Suprapubic skin (tissue), 4 donors: ENCODE measurements at regions not wholly inside any gene's neighbourhood (a gene's known extent, or its start where the extent isn't known, plus 50 kb on each side); places are given as distances from the start of the nearest gene placed in this dataset.

Experiments
- DNase-seq, 2 donors: peaks; one replicate each; pipeline ENCODE4 v3.0.0-alpha.2; 2019; ENCODE audit warnings: low spot score in 2 of 2
- H3K27ac ChIP-seq: fragments of 200-600 bp; sonication (generic); one replicate; pipeline ENCODE4 v1.5.1; 2019
- H3K27me3 ChIP-seq: fragments of 200-600 bp; sonication (generic); one replicate; pipeline ENCODE4 v1.5.1; 2019
- H3K36me3 ChIP-seq: fragments of 200-600 bp; sonication (generic); one replicate; pipeline ENCODE4 v1.5.1; 2019
- H3K4me1 ChIP-seq: fragments of 200-600 bp; sonication (generic); one replicate; pipeline ENCODE4 v1.5.1; 2019
- H3K4me3 ChIP-seq: fragments of 200-600 bp; sonication (generic); one replicate; pipeline ENCODE4 v1.5.1; 2019; ENCODE audit warnings: mild to moderate bottlenecking
- H3K9me3 ChIP-seq: fragments of 200-600 bp; sonication (generic); one replicate; pipeline ENCODE4 v1.5.1; 2019
- EP300 ChIP-seq: sonication (generic); formaldehyde crosslinking; IDR thresholded peaks from one replicate; pipeline ENCODE4 v1.6.1; 2017; ENCODE audit warnings: antibody characterized with exemption
- POLR2A ChIP-seq, 2 donors: fragments of 450-650 bp; IDR thresholded peaks; one replicate each; pipeline ENCODE4 v1.6.1; 2017; ENCODE audit warnings: antibody characterized with exemption in 2 of 2, mild to moderate bottlenecking in 2 of 2, moderate library complexity in 2 of 2
- POLR2AphosphoS5 ChIP-seq, 3 donors: sonication (generic); formaldehyde crosslinking; IDR thresholded peaks; one replicate each; pipeline ENCODE4 v1.6.1; 2017; ENCODE audit warnings: antibody characterized with exemption in 3 of 3
- WGBS: methylation state at CpG from one replicate; pipeline ENCODE4 v1.1.5; 2018; 5-methylcytosine and 5-hydroxymethylcytosine counted together
- TF ChIP-seq, protein P1 (sequence below), 2 donors: fragments of 200-600 bp in 1 of 2; fragments of 450-650 bp in 1 of 2; sonication (generic) in 1 of 2; IDR thresholded peaks; one replicate each; pipeline ENCODE4 v1.5.1; 2016 to 2019; ENCODE audit warnings: antibody characterized with exemption in 2 of 2, mild to moderate bottlenecking in 1 of 2, moderate library complexity in 1 of 2

DNA sequence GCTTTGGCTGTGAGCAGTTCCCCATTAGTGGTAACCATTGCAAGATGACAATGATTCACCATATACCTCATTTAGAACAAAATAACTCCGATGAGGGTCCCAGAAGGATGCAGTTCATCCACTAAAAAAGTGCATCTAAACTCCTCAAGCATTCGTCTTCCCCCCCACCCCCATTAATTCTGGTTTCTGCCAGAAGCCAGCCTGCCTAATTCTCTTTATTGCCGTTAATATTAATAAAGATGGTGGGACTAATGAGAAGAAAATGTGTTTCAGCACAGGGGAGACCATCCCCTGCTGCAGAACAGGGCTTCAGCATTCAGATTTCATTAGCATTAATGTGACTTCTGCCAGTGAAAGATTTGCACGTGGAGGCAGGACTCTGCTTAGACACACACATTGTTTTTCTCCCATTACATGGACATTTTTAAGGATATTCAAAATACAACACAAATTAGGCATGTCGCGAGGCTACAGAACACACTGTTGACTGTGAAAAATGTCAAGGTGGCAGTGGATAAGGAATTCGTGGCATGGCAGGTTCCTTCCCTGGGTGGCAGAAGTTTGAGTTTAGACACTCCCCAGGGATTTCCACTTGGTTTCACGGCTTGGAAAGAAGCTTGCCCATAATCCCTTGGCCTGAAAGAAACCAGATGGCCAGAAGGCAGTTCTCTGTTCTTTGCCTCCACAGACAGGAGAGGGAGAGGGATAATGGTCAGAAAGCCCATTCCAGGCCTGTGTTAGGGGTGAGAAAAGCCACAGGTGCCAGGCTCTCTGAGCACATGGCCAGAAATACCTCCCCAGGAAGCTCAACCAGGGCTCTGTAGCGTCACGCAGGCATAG, 236.5 kb downstream of the FOXO1 start:
- DNase-seq, result no peak
- Histone ChIP-seq H3K36me3 (no peaks in the 10 kb centered on the region), H3K4me1 (no peaks in the 10 kb centered on the region), H3K9me3 (no peaks in the 10 kb centered on the region), H3K27ac (no peak overlapping the region), H3K4me3 (no peak overlapping the region), H3K27me3 (no peaks in the 10 kb centered on the region)
- TF ChIP-seq EP300 (no peak), POLR2A (IDR thresholded peaks at IDR 0.05) (no peak), POLR2AphosphoS5 (IDR thresholded peaks at IDR 0.05) (no peak)
- TF ChIP-seq, protein P1, sequence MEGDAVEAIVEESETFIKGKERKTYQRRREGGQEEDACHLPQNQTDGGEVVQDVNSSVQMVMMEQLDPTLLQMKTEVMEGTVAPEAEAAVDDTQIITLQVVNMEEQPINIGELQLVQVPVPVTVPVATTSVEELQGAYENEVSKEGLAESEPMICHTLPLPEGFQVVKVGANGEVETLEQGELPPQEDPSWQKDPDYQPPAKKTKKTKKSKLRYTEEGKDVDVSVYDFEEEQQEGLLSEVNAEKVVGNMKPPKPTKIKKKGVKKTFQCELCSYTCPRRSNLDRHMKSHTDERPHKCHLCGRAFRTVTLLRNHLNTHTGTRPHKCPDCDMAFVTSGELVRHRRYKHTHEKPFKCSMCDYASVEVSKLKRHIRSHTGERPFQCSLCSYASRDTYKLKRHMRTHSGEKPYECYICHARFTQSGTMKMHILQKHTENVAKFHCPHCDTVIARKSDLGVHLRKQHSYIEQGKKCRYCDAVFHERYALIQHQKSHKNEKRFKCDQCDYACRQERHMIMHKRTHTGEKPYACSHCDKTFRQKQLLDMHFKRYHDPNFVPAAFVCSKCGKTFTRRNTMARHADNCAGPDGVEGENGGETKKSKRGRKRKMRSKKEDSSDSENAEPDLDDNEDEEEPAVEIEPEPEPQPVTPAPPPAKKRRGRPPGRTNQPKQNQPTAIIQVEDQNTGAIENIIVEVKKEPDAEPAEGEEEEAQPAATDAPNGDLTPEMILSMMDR (IDR thresholded peaks at IDR 0.05), result no peak
- 91% methylated on average over 10 of the region's 10 CpGs for WGBS

DNA sequence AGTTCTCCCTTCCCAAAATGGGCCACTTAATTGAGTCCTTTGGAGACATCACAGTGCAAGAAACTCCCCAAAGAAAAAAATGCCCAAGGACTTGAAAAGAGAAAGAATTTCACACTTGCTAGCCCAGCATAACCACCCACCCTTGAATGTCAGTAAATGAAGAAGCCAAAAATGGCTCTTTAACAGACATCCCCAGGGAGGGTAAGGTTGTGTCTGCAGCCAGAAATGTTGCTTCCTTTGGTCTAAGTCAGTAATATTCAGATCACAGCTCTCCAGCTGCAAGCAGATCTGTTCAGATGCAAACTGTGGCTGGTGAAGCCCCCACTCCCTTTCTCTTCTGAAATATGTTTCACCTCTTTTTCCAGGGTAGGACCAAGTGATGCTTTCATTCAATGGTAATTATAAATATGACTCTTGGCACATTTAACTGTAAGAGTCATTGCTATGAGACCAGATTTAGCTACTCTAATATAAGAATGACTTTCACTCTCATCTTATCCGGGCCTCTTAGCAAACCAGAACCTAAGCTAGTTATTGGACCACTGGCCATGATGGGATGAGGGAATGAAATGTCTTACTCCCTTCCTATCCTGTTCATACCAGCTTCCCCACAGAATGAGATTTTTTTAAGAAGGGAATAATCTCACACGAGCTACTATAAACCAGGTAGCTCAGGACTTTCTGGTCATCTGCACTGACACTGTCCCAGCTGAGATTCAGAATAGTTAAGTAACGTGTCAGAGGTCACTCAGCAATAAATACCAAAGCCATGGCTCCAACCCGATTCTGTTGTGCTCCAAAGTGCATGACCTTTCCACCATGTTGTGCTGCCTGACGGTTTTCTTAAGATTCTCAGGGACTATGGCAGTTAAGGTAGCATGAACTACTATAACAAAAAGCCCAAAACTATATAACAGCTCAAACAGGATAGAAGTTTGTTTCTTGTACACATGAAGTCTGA, 234.1 kb downstream of the FOXO1 start:
- no peak overlapping the region for H3K4me3 ChIP-seq
- H3K27me3 ChIP-seq, result no peaks in the 10 kb centered on the region
- TF ChIP-seq EP300 (no peak), POLR2AphosphoS5 (IDR thresholded peaks at IDR 0.05) (no peak)
- DNase-seq, result no peak
- H3K9me3 ChIP-seq, result no peaks in the 10 kb centered on the region
- no peaks in the 10 kb centered on the region for H3K4me1 ChIP-seq
- no peak overlapping the region for H3K27ac ChIP-seq
- H3K36me3 ChIP-seq, result no peaks in the 10 kb centered on the region
- 78% methylated on average over 5 of the region's 5 CpGs for WGBS

GRCh38 chr13:40433001-40433400, 233.4 kb downstream of the FOXO1 start:
- no peak for DNase-seq
- H3K36me3 ChIP-seq, result no peaks in the 10 kb centered on the region
- no peaks in the 10 kb centered on the region for H3K4me1 ChIP-seq
- H3K4me3 ChIP-seq, result no peak overlapping the region
- H3K27me3 ChIP-seq, result no peaks in the 10 kb centered on the region
- no peaks in the 10 kb centered on the region for H3K9me3 ChIP-seq
- H3K27ac ChIP-seq, result no peak overlapping the region
- 68% methylated on average over 6 of the region's 6 CpGs for WGBS
- no peak for TF ChIP-seq EP300

GRCh38 chr13:40433577-40433976, 232.9 kb downstream of the FOXO1 start:
- Histone ChIP-seq H3K4me1 (peaks cover 2% of the 10 kb centered on the region), H3K4me3 (no peak overlapping the region), H3K27me3 (no peaks in the 10 kb centered on the region), H3K27ac (no peak overlapping the region), H3K36me3 (no peaks in the 10 kb centered on the region), H3K9me3 (no peaks in the 10 kb centered on the region)
- WGBS, result 82% methylated on average over 4 of the region's 4 CpGs
- no peak for DNase-seq
- TF ChIP-seq EP300 (no peak), POLR2A (IDR thresholded peaks at IDR 0.05) (no peak), POLR2AphosphoS5 (IDR thresholded peaks at IDR 0.05) (no peak)
- TF ChIP-seq, protein P1 (IDR thresholded peaks at IDR 0.05), result no peak

- 87% methylated on average over 4 of the region's 4 CpGs for WGBS
- DNase-seq, result no peak
- no peak overlapping the region for H3K27ac ChIP-seq
- no peaks in the 10 kb centered on the region for H3K27me3 ChIP-seq
- H3K9me3 ChIP-seq, result no peaks in the 10 kb centered on the region
- no peak overlapping the region for H3K4me3 ChIP-seq
- H3K4me1 ChIP-seq, result peaks cover 12% of the 10 kb centered on the region
- no peaks in the 10 kb centered on the region for H3K36me3 ChIP-seq
- TF ChIP-seq POLR2A (IDR thresholded peaks at IDR 0.05), result no peak
- TF ChIP-seq POLR2AphosphoS5 (IDR thresholded peaks at IDR 0.05), result no peak
- TF ChIP-seq, protein P1 (IDR thresholded peaks at IDR 0.05), result no peak
- no peak for TF ChIP-seq EP300
These were observed 231.7 kb downstream of the FOXO1 start for GRCh38 chr13:40434516-40435397.
